ENCODE measurements at regions not wholly inside any gene's neighbourhood (a gene's known extent, or its start where the extent isn't known, plus 50 kb on each side); places are given as distances from the start of the nearest gene placed in this dataset.
"Not testable (repeated sequence)": the region's sequence is repeated elsewhere in the genome, so short reads cannot be mapped to it uniquely, and the experiment has no call there.

GRCh38 chr1:90291431-90292216, 296.7 kb downstream of the ZNF326 start:
- no peak for DNase-seq

- DNase-seq = no peak
Measured at GRCh38 chr1:90282811-90283210, 287.9 kb downstream of the ZNF326 start.

- DNase-seq = not testable (repeated sequence)
Measured at GRCh38 chr1:90281886-90282285, 287.0 kb downstream of the ZNF326 start.

- no peak for DNase-seq
Measured at GRCh38 chr1:90277270-90277669, 282.4 kb downstream of the ZNF326 start.

- no peak for DNase-seq
Measured at GRCh38 chr1:90274376-90274775, 279.5 kb downstream of the ZNF326 start.

GRCh38 chr1:90273241-90273774, 278.4 kb downstream of the ZNF326 start:
- no peak for DNase-seq

GRCh38 chr1:90262791-90263190, 267.9 kb downstream of the ZNF326 start:
- no peak for DNase-seq

- DNase-seq = no peak
Measured at GRCh38 chr1:90262286-90262685, 267.4 kb downstream of the ZNF326 start.

GRCh38 chr1:90246069-90246468, 251.2 kb downstream of the ZNF326 start:
- DNase-seq = no peak

- no peak for DNase-seq
Measured at GRCh38 chr1:90236493-90236892, 241.6 kb downstream of the ZNF326 start.

- no peak for DNase-seq
Measured at GRCh38 chr1:90223401-90223800, 228.5 kb downstream of the ZNF326 start.

- no peak for DNase-seq
Measured at GRCh38 chr1:90220941-90221693, 226.2 kb downstream of the ZNF326 start.

- DNase-seq = no peak
Measured at GRCh38 chr1:90220496-90220895, 225.6 kb downstream of the ZNF326 start.

GRCh38 chr1:90219166-90219871, 224.4 kb downstream of the ZNF326 start:
- DNase-seq = not testable (repeated sequence)

GRCh38 chr1:90210633-90211491, 216.0 kb downstream of the ZNF326 start:
- DNase-seq = no peak

- DNase-seq = no peak
Measured at GRCh38 chr1:90208949-90209348, 214.0 kb downstream of the ZNF326 start.

GRCh38 chr1:90206260-90206659, 211.3 kb downstream of the ZNF326 start:
- no peak for DNase-seq

GRCh38 chr1:90204780-90205179, 209.9 kb downstream of the ZNF326 start:
- DNase-seq = no peak

GRCh38 chr1:90204023-90204590, 209.2 kb downstream of the ZNF326 start:
- no peak for DNase-seq

- no peak for DNase-seq
Measured at GRCh38 chr1:90201467-90202358, 206.8 kb downstream of the ZNF326 start.

- DNase-seq = no peak
Measured at GRCh38 chr1:90200646-90201205, 205.8 kb downstream of the ZNF326 start.

Data from NCI-H748 treated with DMSO at 0.1 percent for 48 hours (cell line).